Nephron progenitor cell (in vitro differentiated cells): ENCODE measurements at regions not wholly inside any gene's neighbourhood (a gene's known extent, or its start where the extent isn't known, plus 50 kb on each side); places are given as distances from the start of the nearest gene placed in this dataset.

Experiments
- DNase-seq: peaks from one replicate; pipeline ENCODE4 v3.0.0; 2021
- H3K27ac Mint-ChIP-seq: 2 replicates; pipeline ENCODE4 v1.8.0; 2021; ENCODE audit warnings: mild to moderate bottlenecking, moderate library complexity, mixed read lengths
- H3K27me3 Mint-ChIP-seq: 2 replicates; pipeline ENCODE4 v1.8.0; 2021; ENCODE audit warnings: mild to moderate bottlenecking, low read depth, mixed read lengths; ENCODE audit not compliant: poor library complexity
- H3K36me3 Mint-ChIP-seq: 2 replicates; pipeline ENCODE4 v1.8.0; 2021; ENCODE audit warnings: low read depth, mixed read lengths
- H3K4me1 Mint-ChIP-seq: 2 replicates; pipeline ENCODE4 v1.8.0; 2021; ENCODE audit warnings: mixed read lengths
- H3K4me3 Mint-ChIP-seq: 2 replicates; pipeline ENCODE4 v1.8.0; 2021; ENCODE audit warnings: mild to moderate bottlenecking, moderate library complexity, mixed read lengths
- H3K9me3 Mint-ChIP-seq: 2 replicates; pipeline ENCODE4 v1.8.0; 2021; ENCODE audit warnings: mild to moderate bottlenecking, moderate library complexity, mixed read lengths
- TF ChIP-seq, protein P1 (sequence below): fragments of 200-600 bp; sonication (generic); IDR thresholded peaks from 2 replicates; pipeline ENCODE4 v1.5.0; 2021; ENCODE audit warnings: antibody characterized with exemption

DNA sequence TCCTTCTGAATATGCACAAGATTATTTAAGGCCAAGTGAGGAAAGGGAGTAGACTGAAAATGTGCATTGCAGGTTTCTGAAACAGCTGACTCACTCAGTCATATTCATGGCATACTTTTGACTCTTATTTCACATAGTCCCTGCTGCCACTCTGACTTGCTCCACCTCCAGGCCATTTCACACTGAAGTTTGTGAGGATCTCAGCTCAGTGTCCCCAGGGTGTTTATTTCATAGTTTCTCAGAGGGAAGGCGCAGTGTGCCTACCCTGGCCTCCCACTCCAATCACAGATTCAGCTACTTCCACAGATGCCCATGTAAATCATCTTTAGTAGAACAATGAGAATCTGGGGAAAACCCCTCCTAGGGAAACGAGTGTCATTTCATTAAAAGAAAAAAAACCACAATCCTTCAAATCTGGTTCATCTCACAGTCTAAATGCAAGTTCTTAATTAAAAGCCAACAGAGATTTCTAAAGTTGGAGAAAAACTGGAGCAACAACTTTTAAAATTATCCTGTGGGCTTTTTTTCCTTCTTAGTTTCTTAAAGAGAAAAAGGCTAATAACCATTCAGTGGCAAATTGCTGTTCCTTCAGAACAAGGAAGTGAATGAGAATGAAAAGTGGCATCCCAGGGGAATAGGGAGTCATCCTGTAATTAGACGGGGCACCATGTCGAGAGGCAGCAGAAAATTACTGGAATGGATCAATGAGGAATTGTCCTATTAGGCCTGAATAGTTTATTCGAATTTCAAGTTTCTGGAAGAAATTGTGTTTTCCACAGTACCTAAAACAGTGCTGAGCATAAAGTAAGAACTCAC lies 133.6 kb downstream of the TFAP2B start:
- TF ChIP-seq, protein P1, sequence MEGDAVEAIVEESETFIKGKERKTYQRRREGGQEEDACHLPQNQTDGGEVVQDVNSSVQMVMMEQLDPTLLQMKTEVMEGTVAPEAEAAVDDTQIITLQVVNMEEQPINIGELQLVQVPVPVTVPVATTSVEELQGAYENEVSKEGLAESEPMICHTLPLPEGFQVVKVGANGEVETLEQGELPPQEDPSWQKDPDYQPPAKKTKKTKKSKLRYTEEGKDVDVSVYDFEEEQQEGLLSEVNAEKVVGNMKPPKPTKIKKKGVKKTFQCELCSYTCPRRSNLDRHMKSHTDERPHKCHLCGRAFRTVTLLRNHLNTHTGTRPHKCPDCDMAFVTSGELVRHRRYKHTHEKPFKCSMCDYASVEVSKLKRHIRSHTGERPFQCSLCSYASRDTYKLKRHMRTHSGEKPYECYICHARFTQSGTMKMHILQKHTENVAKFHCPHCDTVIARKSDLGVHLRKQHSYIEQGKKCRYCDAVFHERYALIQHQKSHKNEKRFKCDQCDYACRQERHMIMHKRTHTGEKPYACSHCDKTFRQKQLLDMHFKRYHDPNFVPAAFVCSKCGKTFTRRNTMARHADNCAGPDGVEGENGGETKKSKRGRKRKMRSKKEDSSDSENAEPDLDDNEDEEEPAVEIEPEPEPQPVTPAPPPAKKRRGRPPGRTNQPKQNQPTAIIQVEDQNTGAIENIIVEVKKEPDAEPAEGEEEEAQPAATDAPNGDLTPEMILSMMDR, result no peak
- Mint-ChIP-seq H3K27ac (no peak overlapping the region), H3K4me1 (peaks cover 11% of the 10 kb centered on the region), H3K36me3 (no peaks in the 10 kb centered on the region), H3K27me3 (peaks cover 7% of the 10 kb centered on the region), H3K9me3 (no peaks in the 10 kb centered on the region), H3K4me3 (no peak overlapping the region)
- DNase-seq, result no peak

DNA sequence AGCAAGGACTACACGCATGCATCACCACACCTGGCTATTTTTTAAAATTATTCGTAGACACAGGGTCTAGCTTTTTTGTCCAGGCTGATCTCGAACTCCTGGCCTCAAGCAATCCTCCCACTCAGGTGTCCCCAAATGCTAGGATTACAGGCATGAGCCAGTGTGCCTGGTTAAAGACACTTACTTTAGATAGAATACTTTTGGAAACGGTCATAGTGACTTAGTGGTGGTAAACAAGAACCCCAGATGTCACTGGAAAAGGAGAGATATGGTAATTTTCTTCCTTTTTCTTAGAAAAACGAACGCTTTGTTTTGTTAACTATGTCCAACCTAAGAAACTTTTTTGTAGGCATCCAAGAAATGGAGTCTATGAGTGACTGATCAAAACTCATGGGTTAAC lies 137.3 kb downstream of the TFAP2B start:
- no peaks in the 10 kb centered on the region for H3K36me3 Mint-ChIP-seq
- TF ChIP-seq, protein P1, result no peak
- peaks cover 3% of the 10 kb centered on the region for H3K27me3 Mint-ChIP-seq
- H3K27ac Mint-ChIP-seq, result no peak overlapping the region
- no peak overlapping the region for H3K4me3 Mint-ChIP-seq
- no peaks in the 10 kb centered on the region for H3K9me3 Mint-ChIP-seq
- peaks cover 11% of the 10 kb centered on the region for H3K4me1 Mint-ChIP-seq
- DNase-seq, result no peak

DNA sequence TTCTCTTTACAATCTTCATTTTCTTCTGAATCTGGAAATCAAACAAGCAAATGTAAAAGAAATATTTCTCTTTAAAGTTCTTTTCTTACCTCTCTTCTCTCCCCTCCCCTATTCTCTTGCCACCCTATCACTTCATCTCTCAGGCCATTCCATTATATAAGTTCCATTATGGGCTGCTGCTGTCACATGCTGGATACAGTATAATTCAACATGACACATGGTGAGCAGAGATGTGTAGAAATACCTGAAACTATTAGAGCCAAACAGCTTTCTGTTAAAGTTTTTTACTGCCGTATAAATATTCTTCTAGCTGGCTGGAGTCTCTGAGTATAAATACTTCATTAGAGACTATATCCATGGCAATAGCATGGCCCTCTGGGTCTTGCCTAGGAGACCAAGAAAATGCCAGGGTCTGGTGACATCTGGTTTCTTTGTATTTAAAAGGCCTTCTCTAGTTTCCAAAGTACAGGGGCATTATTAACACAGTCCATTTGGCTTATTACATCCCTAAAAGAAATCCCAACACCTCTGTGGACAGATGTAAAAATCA lies 139.6 kb downstream of the TFAP2B start:
- TF ChIP-seq, protein P1, result no peak
- Mint-ChIP-seq H3K4me1 (no peaks in the 10 kb centered on the region), H3K36me3 (no peaks in the 10 kb centered on the region), H3K9me3 (no peaks in the 10 kb centered on the region), H3K27ac (no peak overlapping the region), H3K4me3 (no peak overlapping the region), H3K27me3 (peaks cover 3% of the 10 kb centered on the region)
- no peak for DNase-seq

DNA sequence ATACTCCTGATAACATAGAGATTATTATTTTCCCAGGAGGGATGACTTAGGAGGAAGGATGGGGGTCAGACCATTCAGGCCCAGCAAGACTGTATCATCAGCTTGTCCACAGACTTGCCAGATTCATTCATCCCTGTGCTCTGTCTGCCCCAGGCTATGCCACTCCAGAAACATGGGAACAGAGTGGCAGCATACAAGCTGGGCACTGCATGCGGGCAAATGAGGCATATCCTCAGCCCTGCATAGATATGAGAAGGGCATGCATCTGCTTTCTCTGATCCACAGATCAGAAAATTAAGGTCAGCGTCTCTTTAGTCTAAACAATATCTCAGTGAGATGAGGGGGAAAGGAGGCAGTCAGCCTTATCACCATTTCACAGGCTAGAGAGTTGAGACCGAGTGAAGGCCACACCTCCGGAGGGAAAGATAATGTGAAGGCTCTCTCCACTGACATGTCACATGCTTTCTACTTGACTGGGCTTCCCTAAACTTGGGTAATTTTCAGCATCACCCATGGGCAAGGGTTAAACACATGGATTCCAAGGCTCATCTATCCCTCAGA lies 140.5 kb downstream of the TFAP2B start:
- TF ChIP-seq, protein P1, result no peak
- Mint-ChIP-seq H3K9me3 (no peaks in the 10 kb centered on the region), H3K4me1 (no peaks in the 10 kb centered on the region), H3K27me3 (peaks cover 3% of the 10 kb centered on the region), H3K36me3 (no peaks in the 10 kb centered on the region), H3K27ac (no peak overlapping the region), H3K4me3 (no peak overlapping the region)
- DNase-seq, result no peak

DNA sequence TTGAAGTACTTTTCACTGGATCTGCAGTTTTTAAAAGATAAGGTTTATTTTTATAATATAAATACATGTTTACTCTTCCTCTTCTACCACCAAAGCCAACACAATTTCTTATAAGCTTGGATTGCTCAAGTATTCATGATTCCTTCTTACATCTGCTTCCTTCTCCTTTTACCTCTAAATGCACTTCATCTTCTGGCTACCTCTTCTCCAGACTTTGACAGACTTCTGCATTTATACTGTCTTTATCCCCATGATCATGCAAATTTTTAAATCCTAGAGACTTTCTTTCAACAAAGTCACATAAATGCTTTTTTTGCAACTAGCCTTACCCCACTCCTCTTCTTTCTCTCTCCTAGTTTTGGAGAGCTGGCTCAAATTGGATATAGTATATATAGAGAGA lies 142.9 kb downstream of the TFAP2B start:
- TF ChIP-seq, protein P1, result no peak
- Mint-ChIP-seq H3K4me3 (no peak overlapping the region), H3K4me1 (no peaks in the 10 kb centered on the region), H3K36me3 (no peaks in the 10 kb centered on the region), H3K27ac (no peak overlapping the region), H3K27me3 (peaks cover under 1% of the 10 kb centered on the region), H3K9me3 (no peaks in the 10 kb centered on the region)
- DNase-seq, result no peak
